HG03196 (cell line): ENCODE measurements at regions not wholly inside any gene's neighbourhood (a gene's known extent, or its start where the extent isn't known, plus 50 kb on each side); places are given as distances from the start of the nearest gene placed in this dataset.

Experiments
- ATAC-seq: cut with Tn5 transposase; IDR thresholded peaks from one replicate; pipeline ENCODE4 v1.9.1; 2021; ENCODE audit not compliant: unreplicated experiment

DNA sequence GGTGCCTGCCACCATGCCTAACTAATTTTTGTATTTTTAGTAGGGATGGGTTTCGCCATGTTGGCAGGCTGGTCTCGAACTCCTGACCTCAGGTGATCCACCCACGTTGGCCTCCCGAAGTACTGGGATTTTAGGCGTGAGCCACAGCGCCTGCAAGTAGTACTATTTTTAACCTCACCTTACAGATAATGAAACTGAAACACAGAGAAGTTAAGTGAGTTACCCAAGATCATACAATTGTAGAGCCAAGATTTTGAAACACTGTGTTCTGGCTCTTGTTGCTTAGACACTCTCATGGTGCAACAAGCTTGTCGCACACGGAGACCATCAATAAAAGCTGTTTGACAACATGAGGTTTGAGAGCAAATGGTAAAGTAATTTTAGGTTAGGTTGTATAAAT lies 159.1 kb upstream of the LMNTD1 start:
- no peak for ATAC-seq

DNA sequence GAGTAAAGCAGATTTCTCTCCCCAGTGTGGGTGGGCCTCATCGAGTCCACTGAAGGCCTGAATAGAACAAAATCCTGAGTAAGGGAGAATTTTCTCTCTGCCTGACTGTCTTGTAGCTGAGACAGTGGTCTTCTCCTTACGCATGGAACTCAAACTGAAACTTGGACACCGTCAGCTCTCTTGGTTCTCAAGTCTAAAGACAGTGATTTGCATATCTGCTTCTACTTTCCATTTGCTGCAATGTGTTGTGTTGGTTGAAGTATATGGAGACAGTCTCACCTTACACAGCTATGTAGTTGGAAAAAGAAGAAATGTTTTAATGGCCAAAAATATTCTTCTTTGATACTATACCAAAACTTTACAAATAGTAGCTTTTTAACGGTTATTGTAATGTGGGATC lies 160.2 kb upstream of the LMNTD1 start:
- ATAC-seq, result peak; percentile 99

DNA sequence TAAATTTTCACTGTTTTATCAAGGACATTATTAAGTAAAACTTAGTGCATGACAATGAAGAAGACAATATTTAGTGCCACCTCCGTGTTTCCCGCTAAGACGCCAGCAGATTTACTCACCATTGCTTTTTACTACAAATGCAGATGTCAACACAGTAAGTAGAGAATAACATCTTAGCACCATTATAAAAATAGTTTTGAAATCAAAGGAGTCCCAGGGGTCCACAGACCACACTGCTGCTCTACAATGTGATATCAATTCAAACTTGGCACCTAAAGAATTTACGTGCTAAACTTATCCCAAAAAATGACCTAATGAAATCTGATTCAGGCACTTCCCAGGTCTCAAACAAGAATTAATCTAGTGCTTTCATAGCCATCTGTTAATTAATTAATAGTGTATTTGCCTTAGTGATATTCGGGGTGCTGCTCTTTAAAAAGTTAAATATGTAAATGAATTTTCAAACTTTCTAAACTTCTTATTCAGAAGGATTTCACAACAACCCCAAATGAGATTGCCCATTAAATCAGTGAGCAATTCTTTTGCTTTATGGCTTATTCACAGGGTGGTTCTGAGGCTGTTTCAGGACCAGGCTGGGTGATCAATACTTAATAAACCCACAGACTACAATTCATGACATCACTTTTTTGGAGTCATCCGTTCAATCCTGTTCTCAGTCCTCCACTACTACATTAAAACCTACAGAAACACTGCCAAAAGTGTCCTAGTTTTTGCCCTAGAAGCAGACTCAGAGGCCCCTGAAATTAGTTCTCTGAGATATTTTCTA lies 161.3 kb upstream of the LMNTD1 start:
- ATAC-seq, result no peak

DNA sequence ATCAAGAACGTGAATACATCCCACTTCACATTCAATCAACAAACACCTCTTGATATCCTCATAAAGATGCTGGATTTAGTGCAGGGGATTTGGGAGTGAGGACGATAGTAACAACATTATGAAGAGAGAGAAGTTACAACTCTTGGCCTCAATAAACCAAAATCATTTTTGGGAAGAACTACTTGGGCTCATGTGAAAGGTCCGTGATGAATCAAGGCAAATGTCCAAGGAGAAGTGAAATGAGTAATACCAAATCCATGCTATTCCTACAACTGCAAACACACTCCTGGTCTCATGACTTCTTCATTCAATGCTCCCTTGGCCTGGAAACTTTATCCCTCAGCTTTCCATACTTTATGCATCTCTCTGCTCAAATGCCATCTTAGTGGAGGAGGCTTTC lies 162.0 kb upstream of the LMNTD1 start:
- ATAC-seq, result no peak

DNA sequence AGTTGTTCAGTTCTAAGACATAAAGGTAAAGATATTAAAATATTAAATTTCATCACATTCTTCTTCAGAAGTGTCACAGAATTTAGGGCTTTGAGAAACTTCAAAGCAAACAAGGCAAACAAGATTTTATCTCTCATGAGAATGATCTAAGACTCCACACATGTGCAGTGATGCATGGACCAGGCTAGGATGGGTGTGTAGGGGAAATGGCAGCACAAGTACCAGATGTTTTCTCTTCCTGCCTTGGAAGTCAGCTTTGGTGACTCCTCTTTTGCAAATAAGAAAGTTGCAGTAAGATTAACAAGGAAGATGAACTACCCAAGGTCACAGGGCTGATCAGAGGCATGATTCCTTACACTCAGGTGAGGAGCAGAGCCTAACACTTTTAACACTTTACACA lies 163.8 kb upstream of the LMNTD1 start:
- no peak for ATAC-seq

DNA sequence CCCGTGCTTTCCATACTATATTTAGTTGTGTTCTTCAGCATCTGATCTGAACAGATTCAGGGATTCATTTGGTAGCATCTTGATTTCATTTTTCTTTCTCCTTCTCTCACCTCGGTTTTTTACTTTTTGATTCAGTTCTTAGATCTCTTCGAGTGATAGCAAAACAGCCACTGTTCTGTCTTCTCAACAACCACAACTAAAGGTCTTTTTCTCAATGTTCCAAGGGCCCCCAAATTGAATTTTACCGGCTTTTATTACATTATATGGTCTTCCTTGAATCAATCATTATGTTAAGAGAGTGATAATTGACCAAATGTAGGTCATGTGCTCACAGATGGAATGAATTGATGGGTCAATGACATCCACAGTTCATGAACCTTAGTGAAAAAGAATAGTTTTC lies 164.5 kb upstream of the LMNTD1 start:
- no peak for ATAC-seq

DNA sequence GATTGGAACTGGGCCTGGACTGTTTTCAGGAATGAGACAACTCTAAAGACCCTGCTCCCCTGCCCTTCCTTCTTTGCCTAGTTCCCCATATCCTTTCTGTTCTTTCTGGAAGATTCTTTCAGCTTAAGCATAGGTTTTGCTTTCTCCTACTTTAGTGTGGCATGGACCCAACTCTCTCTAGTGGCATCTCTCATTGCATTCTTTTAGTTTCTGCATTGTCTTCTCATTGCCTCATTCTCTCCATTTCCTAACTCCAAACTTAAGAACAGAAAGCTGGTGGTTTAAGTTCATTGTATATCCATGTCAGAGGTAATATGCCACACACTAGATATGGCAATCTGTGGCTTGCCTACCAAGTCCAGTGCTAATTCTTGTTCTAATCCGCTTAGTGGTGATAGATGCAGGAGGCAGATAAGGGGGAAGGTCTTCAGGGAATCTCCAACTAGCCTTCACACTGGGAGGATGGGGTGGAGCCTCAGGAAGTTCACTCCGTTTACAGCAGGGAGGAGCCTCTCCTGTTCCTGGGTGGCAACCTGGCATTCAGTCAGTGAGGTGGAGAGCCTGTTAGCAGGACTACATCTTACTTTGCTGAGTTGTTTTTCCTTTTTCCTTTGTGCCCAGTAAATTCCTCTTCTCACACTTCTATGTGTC lies 165.1 kb upstream of the LMNTD1 start:
- no peak for ATAC-seq

DNA sequence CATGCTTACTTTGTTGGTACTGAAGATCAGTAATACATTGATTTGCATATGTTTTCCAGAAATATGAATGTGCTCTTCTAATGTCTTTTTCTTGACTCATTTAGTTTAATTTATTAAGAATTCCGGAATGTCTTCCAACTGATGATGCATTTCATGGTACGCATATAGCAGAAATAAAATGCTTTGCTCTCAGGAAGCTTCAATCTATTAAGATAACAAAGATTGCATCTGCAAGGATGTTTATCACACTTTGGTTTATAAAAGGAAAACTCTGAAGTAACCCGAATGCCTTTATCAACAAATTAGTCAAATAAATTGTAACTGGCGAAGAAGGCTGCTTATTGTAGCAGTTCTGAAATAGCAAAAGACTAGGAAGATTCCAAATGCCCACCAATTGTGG lies 166.4 kb upstream of the LMNTD1 start:
- ATAC-seq, result no peak

DNA sequence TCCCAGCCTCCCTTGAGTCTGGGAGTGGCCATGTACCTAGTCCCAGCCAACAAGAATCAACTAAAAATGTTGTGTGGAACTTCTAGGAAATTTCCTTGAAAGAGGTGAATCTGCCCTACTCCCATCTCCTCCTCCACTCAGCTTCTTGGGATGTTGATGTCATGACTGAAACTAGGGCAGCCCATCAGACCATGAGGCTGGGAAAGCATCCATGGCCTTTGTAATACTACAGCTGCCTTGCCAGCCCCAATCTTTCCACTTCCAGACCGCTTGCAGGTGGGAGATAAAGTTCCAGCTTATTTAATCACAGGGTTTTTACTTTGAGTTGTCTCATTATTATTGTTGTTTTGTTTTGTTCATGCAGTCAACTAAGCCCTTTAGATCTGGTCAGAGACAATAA lies 170.3 kb upstream of the LMNTD1 start:
- no peak for ATAC-seq

DNA sequence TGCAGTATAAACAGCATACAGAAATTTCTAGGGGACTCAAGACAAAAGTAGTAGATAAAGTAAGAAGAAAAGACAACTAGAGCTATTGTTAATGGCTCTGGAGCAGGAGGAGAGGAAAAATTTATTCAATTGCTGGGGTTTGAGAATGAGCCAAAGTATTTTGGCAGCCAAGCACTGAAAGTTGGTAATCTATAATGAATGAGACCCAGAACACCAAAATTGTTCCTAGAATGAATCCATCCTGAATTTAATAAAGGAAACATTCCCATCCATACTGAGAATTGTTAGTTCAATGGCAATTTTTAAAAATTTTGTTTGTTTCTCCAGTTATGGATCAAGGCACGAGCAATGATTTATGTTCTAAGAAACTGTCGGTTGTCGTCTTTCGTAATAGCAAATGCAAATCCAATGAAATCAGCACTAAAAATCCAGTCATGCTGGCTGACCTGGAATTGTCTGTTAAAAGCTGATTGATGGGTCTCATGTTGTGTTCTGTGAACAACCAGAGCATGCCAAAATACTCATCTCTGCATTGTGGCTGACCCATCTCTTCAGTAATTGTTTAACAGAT lies 170.9 kb upstream of the LMNTD1 start:
- ATAC-seq, result no peak

DNA sequence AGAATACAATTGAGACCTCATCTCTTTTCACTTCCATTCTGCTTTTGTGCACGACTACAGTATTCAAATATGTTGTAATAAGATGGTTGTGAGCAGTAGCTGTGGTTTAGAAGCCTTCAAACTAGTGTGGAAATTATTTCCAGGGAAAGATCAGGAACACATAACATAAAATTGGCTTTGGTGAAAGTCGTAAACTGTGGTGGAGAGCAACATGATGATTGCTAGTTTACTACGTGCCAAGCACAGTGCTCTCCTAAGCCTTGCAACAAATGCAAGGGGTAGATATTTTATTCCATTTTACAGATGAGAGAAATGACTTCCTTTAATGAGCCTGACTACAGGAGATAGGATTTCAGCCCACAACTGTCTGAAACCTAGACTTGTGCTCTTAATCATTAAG lies 172.4 kb upstream of the LMNTD1 start:
- ATAC-seq, result no peak

DNA sequence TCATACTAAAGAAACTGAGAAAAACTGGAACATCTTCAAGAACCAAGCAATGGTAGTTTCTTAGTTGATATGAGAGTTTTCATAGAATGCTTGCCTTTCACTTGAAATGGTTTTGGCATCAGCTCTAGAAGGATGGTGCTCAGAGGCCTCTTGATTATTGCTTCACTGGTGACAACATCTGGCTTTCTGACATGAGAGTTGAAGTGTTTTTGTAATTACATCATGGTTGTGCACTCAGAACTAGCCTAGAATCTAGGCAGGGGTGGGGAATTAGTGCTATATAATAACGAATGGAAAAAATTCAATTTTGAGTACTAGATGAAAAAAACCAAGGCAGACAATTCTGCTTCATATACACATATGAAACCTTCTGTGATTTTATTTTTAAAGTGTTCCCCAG lies 172.8 kb upstream of the LMNTD1 start:
- ATAC-seq, result no peak

DNA sequence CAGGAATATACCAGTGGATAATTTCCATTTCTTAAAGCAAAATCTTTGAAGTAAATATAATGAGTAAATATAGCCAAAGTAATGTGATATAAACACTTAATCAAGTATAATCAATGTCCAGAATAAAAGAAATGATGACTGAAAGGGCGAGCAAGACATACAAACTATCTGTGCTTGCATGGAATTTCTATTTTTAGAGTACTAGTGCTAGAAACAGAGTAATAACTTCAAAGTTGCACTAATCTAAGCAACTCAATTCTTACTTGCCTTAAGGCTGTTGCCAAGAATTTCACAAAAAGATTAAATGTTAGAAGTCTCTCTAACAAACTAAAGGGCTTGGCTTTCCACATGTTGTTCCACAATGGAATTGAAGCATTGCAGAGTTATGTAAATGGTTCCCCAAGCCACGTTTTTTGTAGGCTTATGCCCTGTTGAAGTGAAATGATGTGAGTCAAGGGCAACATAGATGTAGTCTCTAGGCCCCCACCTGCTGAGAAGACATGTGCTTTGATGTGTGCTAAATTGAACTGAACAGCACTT lies 175.0 kb upstream of the LMNTD1 start:
- no peak for ATAC-seq

DNA sequence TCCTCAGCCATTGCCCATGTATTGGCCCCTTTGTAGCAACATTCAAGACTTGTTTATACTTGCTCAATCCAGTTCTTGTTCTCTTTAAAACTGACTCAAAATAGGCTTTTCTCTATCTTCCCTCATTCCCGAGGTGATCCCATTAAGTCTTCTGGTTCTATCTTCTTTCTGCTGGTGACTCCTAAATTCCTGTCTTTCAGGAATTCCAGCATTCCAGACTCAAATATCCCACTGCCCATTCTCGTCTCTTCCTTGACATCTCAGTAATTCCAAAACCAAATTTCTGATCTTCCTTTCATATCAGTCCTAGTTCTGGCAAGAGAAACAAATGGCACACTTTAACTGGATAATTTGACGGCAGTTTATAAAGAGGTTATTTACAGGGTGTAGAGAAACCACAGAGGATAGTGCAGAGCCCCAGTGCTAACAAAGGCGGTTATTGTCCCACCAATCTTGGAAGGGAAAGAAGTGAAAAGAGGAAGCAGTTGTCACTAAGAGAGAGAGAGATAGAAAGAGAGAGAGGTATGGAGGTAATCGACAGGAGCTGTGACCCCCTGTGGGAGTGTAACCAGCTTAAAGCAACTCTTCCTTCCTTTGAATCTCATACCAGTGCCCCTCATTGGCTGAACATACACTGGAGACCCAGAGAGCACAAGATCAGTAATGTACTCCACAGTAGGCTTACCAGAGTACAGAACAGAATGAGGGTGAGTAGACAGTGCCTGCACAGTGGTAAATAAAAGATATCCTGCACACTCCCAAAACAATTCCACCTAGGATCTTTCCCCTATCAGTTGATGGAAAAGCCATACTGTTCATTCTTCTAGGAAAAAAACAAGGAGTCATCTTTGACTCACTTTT lies 177.6 kb upstream of the LMNTD1 start:
- ATAC-seq, result no peak

DNA sequence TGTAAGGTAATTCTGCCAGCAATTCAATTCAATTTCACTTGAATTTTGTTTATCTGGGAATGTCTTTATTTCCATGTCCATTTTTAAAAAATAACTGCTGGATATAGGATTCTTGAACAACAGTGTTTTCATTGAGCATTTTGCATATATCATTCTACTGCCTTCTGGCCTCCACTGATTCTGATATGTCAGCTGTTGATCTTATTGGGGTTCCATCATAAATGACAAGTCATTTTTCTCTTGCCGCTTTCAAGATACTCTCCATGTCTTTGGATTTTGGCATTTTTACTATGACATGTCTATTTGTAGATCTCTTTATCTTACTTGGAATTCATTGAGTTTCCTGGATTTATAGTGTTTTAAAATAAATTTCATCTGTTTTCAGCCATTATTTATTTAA lies 180.5 kb upstream of the LMNTD1 start:
- ATAC-seq, result no peak

DNA sequence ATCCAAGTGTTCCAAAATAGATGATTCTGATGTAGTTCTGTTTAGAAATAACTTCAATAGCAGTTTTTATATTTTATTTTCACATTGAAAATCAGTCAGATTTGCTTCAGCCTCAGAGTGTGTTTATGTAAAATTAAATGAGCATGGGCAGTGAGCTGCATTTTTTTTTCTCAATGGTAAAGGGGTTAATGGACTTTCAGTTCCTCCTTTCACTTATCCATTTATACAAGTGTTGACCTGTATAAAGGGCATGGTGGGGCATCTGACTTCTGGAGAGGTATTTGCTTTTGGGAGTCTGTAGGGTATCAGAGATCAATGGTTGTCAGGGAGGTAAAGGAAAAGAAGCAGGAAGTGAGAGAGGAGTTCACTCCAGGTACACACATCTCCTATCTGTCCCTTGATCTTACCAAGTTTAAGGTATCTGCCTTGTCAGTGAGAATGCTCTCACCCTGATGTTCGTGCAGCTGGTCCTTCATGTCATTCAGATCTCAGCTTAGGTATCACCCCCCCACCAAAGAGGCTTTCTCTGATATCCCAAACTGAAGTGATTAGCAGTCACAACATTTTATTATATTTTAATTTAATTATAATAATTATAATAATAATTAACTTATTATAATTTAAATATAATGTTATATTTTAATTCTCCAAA lies 181.6 kb upstream of the LMNTD1 start:
- ATAC-seq, result no peak

DNA sequence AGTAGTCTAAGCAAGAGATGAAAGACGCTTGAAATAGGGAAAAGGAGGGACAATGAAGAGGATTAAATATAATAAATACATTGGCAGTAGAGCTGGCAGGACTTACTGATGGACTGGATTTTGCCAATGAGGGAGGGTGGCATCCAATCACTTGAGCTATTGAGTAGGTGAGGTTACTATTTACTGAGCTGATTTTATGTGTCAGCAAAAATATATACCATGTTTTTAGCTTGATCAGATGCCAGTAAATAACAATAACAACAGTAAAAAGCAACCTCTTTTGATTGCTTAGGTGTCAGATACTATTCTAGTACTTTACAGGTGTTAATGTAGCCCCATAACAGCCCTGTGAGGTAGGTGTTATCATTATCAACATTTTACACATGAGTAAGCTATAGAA lies 187.5 kb upstream of the LMNTD1 start:
- no peak for ATAC-seq

DNA sequence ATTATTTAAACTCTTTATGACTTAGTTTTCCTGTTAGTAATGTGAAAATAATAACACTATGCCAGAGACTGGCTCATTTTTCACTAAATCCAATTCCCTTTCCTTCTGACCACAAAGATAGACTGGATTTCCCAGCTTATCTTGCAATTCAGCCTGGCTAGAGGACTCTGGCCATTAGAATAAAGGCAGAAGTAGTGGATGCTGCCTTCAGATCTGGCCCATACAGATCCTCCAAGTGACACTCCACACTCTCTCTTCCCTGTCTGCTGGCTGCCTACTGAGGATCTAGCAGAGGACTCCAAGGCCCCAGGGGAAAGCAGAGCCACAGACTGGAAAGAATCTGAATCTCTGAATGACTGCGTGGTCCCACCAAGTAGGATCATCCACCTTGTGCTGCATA lies 188.8 kb upstream of the LMNTD1 start:
- no peak for ATAC-seq

DNA sequence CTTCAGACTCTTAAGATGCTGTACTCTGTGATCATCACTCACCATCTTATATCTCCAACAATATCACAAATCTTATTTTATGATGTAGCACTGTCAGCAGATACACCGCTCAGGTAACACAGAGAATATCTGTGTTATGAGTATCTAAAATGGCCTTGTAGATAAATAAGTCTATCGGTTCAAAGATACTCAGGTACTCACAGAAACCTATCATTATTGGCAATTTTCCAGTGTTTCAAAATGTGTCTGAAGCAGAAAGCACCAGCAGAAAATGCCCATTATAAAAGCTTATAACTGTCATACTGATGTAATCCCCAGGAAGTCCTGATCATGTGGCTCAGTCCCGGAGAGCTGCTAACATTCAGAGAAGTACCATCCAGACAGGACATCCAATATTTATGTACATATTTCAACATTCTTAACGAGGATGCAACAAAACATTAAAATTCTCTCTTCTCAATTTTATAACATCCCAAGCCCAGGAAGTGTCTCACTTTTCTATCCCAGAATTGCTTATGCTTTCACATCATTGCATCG lies 190.7 kb upstream of the LMNTD1 start:
- ATAC-seq, result no peak

DNA sequence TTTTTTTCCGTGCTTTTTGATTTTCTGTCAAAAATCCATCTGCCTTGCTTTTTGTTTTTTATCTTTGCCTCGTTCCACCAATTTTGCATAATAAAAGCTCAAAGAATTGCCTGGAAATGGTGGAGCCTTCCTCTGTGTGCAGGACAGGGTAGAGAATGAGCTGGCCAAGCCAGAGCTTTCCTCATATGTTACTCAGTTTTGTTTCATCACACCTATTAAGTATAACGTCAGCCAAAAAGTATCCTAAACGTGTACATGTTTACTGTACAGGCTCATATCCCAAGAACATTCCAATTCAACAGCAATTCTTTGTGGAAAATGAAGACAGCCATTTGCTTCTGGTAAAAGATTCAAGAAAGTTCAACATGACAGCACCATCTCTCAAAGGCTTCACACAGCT lies 191.2 kb upstream of the LMNTD1 start:
- no peak for ATAC-seq

DNA sequence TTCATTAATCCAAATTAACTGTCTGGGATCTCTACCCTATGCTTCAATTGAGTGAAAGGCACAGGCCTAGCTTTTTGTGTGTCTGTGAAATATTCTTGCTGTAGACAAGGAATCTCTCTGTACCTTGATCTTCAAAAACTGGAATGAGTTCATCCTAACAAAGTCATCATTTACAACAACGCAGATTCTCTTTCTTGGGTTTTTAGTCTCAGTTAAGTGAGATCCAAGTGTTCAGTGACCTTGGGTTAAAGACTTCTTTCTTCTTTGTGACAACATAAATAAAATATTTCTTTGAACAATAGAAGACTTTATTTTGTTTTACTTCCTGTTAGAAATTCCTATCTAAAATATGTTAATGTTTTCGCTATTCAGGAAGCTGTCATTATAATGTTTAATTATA lies 192.2 kb upstream of the LMNTD1 start:
- no peak for ATAC-seq
